ENCODE measurements at regions not wholly inside any gene's neighbourhood (a gene's known extent, or its start where the extent isn't known, plus 50 kb on each side); places are given as distances from the start of the nearest gene placed in this dataset.

DNA sequence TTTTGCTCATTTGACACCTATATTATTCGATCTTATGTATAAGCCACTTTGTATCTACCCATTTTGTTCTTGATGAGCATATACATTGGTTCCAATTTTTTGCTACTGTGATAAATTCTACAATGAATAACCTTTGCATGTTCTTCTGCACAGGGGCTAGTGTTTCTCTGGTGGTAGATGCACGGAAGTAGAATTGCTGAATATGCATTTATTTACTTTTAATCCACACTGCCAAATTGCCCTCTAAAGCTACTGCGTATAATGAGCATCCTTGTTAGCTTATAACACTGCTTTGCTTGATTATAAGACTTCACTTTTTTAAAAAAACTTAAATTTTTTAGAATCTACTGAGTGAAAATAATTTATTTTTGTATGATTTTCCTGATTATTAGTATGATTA lies 84.2 kb upstream of the PIAS1 start:
- TF ChIP-seq, protein P1, sequence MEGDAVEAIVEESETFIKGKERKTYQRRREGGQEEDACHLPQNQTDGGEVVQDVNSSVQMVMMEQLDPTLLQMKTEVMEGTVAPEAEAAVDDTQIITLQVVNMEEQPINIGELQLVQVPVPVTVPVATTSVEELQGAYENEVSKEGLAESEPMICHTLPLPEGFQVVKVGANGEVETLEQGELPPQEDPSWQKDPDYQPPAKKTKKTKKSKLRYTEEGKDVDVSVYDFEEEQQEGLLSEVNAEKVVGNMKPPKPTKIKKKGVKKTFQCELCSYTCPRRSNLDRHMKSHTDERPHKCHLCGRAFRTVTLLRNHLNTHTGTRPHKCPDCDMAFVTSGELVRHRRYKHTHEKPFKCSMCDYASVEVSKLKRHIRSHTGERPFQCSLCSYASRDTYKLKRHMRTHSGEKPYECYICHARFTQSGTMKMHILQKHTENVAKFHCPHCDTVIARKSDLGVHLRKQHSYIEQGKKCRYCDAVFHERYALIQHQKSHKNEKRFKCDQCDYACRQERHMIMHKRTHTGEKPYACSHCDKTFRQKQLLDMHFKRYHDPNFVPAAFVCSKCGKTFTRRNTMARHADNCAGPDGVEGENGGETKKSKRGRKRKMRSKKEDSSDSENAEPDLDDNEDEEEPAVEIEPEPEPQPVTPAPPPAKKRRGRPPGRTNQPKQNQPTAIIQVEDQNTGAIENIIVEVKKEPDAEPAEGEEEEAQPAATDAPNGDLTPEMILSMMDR (conservative IDR thresholded peaks at IDR 0.05; ENCODE audit: low read length): no peak
- TF ChIP-seq EZH2phosphoT487 (IDR thresholded peaks at IDR 0.05; ENCODE audit: borderline replicate concordance): no peak

Measured in Loucy (cell line).